Activated T-cell treated with anti-CD3 and anti-CD28 coated beads, Interleukin-2, amount 50 U/mL, for 48 hours (primary cell): ENCODE measurements at regions not wholly inside any gene's neighbourhood (a gene's known extent, or its start where the extent isn't known, plus 50 kb on each side); places are given as distances from the start of the nearest gene placed in this dataset.
"Not testable (repeated sequence)": the region's sequence is repeated elsewhere in the genome, so short reads cannot be mapped to it uniquely, and the experiment has no call there.

ENCODE experiments used
- DNase-seq, 2 experiments: peaks; one replicate each; pipeline ENCODE4 v3.0.0-alpha.2; 2020

- DNase-seq, result no peak
Observed at GRCh38 chr9:129306318-129306973, 128.4 kb upstream of the IER5L start.

GRCh38 chr9:129305246-129305645, 127.2 kb upstream of the IER5L start:
- DNase-seq, result no peak

- DNase-seq, result no peak
Observed at GRCh38 chr9:129301941-129302340, 123.9 kb upstream of the IER5L start.

- not testable (repeated sequence) for DNase-seq
Observed at GRCh38 chr9:129296195-129296594, 118.1 kb upstream of the IER5L start.

GRCh38 chr9:129291041-129291501, 113.0 kb upstream of the IER5L start:
- DNase-seq, result no peak

- no peak for DNase-seq
Observed at GRCh38 chr9:129290606-129291005, 112.5 kb upstream of the IER5L start.

- no peak for DNase-seq
Observed at GRCh38 chr9:129289883-129290282, 111.8 kb upstream of the IER5L start.

GRCh38 chr9:129289131-129289731, 111.2 kb upstream of the IER5L start:
- DNase-seq, result no peak

GRCh38 chr9:129287619-129288305, 109.7 kb upstream of the IER5L start:
- no peak for DNase-seq

- no peak for DNase-seq
Observed at GRCh38 chr9:129285979-129286772, 108.1 kb upstream of the IER5L start.

GRCh38 chr9:129285382-129285781, 107.3 kb upstream of the IER5L start:
- DNase-seq, result no peak

- no peak for DNase-seq
Observed at GRCh38 chr9:129284607-129285291, 106.7 kb upstream of the IER5L start.

GRCh38 chr9:129283705-129284606, 105.9 kb upstream of the IER5L start:
- DNase-seq, result no peak

GRCh38 chr9:129283291-129283691, 105.2 kb upstream of the IER5L start:
- no peak for DNase-seq

- no peak for DNase-seq
Observed at GRCh38 chr9:129282731-129283211, 104.7 kb upstream of the IER5L start.

GRCh38 chr9:129282272-129282671, 104.2 kb upstream of the IER5L start:
- DNase-seq, result no peak

- no peak for DNase-seq
Observed at GRCh38 chr9:129281506-129282145, 103.6 kb upstream of the IER5L start.

- no peak for DNase-seq
Observed at GRCh38 chr9:129280623-129281271, 102.7 kb upstream of the IER5L start.

GRCh38 chr9:129280236-129280622, 102.2 kb upstream of the IER5L start:
- no peak for DNase-seq
